T-cell (primary cell): ENCODE measurements at regions not wholly inside any gene's neighbourhood (a gene's known extent, or its start where the extent isn't known, plus 50 kb on each side); places are given as distances from the start of the nearest gene placed in this dataset.
"Not testable (repeated sequence)": the region's sequence is repeated elsewhere in the genome, so short reads cannot be mapped to it uniquely, and the experiment has no call there.

Experiments
- ATAC-seq, 4 experiments: fragments of 200-7000 bp in 3 of 4; fragments of 150-1000 bp in 1 of 4; cut with Tn5 transposase; replicated peaks in 1 of 4; 1 replicate in 3 of 4; 2 replicates in 1 of 4; pipeline ENCODE4 v1.10.0; 2021; ENCODE audit warnings: moderate library complexity in 3 of 4, mild to moderate bottlenecking in 2 of 4, moderate number of reproducible peaks in 1 of 4
- CTCF ChIA-PET, 2 donors: fragments of 300-600 bp; sonication (Branson Sonifier 250); formaldehyde crosslinking; loops; one replicate each; lab custom pipeline; 2022; ENCODE audit warnings: antibody characterized with exemption in 2 of 2; lab: Charles Lee
- POLR2A ChIA-PET, 2 donors: fragments of 300-600 bp; sonication (Branson Sonifier 250); formaldehyde crosslinking; loops; one replicate each; lab custom pipeline; 2022; ENCODE audit warnings: antibody characterized with exemption in 2 of 2; lab: Charles Lee
- DNase-seq, 35 experiments: peaks; one replicate each; pipeline versions ENCODE4 v3.0.0 to v3.0.0-alpha.2; 2013 to 2023
- H3K27ac ChIP-seq: one replicate; pipeline ENCODE4 v1.5.1; 2013; ENCODE audit warnings: low read length
- H3K27me3 ChIP-seq, 2 experiments: replicated peaks in 1 of 2; 1 replicate in 1 of 2; 2 replicates in 1 of 2; pipeline versions ENCODE4 v1.6.1 to v1.7.0; 2013; ENCODE audit warnings: low read length in 1 of 2, mixed read lengths in 1 of 2; ENCODE audit not compliant: control insufficient read depth in 2 of 2, insufficient read depth in 2 of 2; ENCODE audit errors: extremely low read depth in 1 of 2
- H3K36me3 ChIP-seq, 2 donors: 1 replicate in 1 of 2; 2 replicates in 1 of 2; pipeline versions ENCODE4 v1.6.1 to v1.7.0; 2013; ENCODE audit warnings: low read length in 1 of 2; ENCODE audit not compliant: control insufficient read depth in 2 of 2, insufficient read depth in 1 of 2; ENCODE audit errors: extremely low read depth in 1 of 2
- H3K4me1 ChIP-seq, 2 experiments: 1 replicate in 1 of 2; 2 replicates in 1 of 2; pipeline versions ENCODE4 v1.6.1 to v1.7.0; 2013; ENCODE audit warnings: low read length in 2 of 2, mixed read lengths in 1 of 2; ENCODE audit not compliant: insufficient read depth in 2 of 2, control insufficient read depth in 1 of 2; ENCODE audit errors: extremely low read depth in 1 of 2
- H3K4me3 ChIP-seq, 2 donors: 1 replicate in 1 of 2; 2 replicates in 1 of 2; pipeline versions ENCODE4 v1.5.1 to v1.7.0; 2013; ENCODE audit warnings: mild to moderate bottlenecking in 2 of 2, low read length in 1 of 2, moderate library complexity in 1 of 2; ENCODE audit not compliant: control insufficient read depth in 1 of 2; ENCODE audit errors: extremely low read depth in 1 of 2
- H3K9me3 ChIP-seq: 2 replicates; pipeline ENCODE4 v1.7.0; 2013
- H3K27ac Mint-ChIP-seq, 2 donors: one replicate each; pipeline ENCODE4 v1.8.0; 2020 to 2021; ENCODE audit warnings: mild to moderate bottlenecking in 2 of 2, mixed read lengths in 2 of 2
- H3K27me3 Mint-ChIP-seq, 2 donors: one replicate each; pipeline ENCODE4 v1.8.0; 2021 to 2022; ENCODE audit warnings: mixed read lengths in 2 of 2
- H3K36me3 Mint-ChIP-seq: one replicate; pipeline ENCODE4 v1.8.0; 2021; ENCODE audit warnings: mixed read lengths
- H3K4me1 Mint-ChIP-seq, 3 donors: one replicate each; pipeline ENCODE4 v1.8.0; 2020 to 2022; ENCODE audit warnings: mixed read lengths in 3 of 3, mild to moderate bottlenecking in 1 of 3
- H3K4me3 Mint-ChIP-seq, 3 donors: one replicate each; pipeline ENCODE4 v1.8.0; 2020 to 2022; ENCODE audit warnings: mild to moderate bottlenecking in 3 of 3, mixed read lengths in 3 of 3, moderate library complexity in 3 of 3
- H3K9me3 Mint-ChIP-seq, 3 donors: one replicate each; pipeline ENCODE4 v1.8.0; 2020 to 2022; ENCODE audit warnings: mixed read lengths in 3 of 3
- WGBS: methylation state at CpG from one replicate; pipeline ENCODE4 v1.1.5; 2013; ENCODE audit warnings: missing lambda C conversion rate; ENCODE audit not compliant: insufficient coverage; 5-methylcytosine and 5-hydroxymethylcytosine counted together

DNA sequence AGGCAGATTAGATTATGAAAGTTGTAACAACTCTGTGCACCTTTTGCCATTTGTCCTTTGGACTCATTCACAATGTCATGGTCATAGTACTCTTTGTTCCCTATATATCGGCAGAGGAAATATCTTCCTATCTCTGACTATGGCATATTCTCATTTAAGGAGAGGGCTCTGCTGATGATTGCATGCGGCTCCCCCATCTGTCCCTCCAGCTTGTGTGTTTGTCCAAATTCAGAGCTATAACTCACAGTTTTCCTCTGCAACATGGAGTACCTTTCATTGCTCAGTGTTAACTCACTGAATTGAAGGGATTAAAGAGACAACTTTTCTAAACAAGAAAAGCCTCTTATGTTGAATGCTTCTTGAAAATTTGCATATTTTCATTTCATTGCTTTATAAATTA lies 145.5 kb downstream of the OTUD1 start:
- no peak overlapping the region for H3K27ac ChIP-seq
- CTCF ChIA-PET, result no interaction called here
- no peaks in the 10 kb centered on the region for H3K36me3 ChIP-seq
- DNase-seq, result no peak
- H3K36me3 Mint-ChIP-seq, result no peaks in the 10 kb centered on the region
- no peak overlapping the region for H3K4me3 ChIP-seq
- H3K4me1 ChIP-seq, result no peaks in the 10 kb centered on the region
- ATAC-seq, result no peak
- POLR2A ChIA-PET, result no interaction called here
- 86% methylated on average over 1 of the region's 2 CpGs for WGBS
- no peaks in the 10 kb centered on the region for H3K9me3 ChIP-seq
- peaks cover 0 to 4% (median 1%) of the 10 kb centered on the region in 3 donors for H3K9me3 Mint-ChIP-seq
- H3K27me3 Mint-ChIP-seq, result peaks cover 0 to 1% of the 10 kb centered on the region in 2 donors
- no peaks in the 10 kb centered on the region for H3K4me1 Mint-ChIP-seq
- no peak overlapping the region for H3K27ac Mint-ChIP-seq
- no peak overlapping the region for H3K4me3 Mint-ChIP-seq
- H3K27me3 ChIP-seq, result no peaks in the 10 kb centered on the region

GRCh38 chr10:23585186-23585585 lies 146.3 kb downstream of the OTUD1 start:
- H3K36me3 Mint-ChIP-seq, result no peaks in the 10 kb centered on the region
- H3K9me3 ChIP-seq, result no peaks in the 10 kb centered on the region
- no peaks in the 10 kb centered on the region for H3K4me1 Mint-ChIP-seq
- ATAC-seq (no peak), DNase-seq (no peak)
- no peaks in the 10 kb centered on the region for H3K4me1 ChIP-seq
- ChIA-PET CTCF (no interaction called here), POLR2A (no interaction called here)
- H3K27ac ChIP-seq, result no peak overlapping the region
- no peak overlapping the region for H3K27ac Mint-ChIP-seq
- no peaks in the 10 kb centered on the region for H3K36me3 ChIP-seq
- peaks cover 0 to 4% (median 1%) of the 10 kb centered on the region in 3 donors for H3K9me3 Mint-ChIP-seq
- no peaks in the 10 kb centered on the region for H3K27me3 Mint-ChIP-seq
- WGBS, result no CpG with 5 or more reads among the region's 1 CpG
- no peak overlapping the region for H3K4me3 ChIP-seq
- no peaks in the 10 kb centered on the region for H3K27me3 ChIP-seq
- H3K4me3 Mint-ChIP-seq, result no peak overlapping the region

DNA sequence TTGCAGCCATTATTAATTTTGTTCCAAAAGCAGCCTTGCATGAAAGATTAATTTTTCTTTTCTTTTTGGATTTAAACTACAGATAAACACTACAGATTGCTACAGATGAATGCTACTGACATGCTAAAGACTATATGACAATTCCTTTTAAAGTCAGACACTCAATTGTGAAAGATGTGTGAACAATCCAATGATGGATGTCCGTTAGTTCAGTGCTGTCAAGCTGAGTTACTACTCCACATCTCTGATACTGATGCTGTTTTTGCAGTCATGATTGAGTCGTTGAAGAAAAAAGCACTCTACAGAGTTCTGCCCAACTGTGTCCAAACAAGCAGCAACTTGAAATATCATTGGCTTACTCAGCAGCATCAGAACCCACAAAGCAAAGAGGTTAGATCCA lies 146.8 kb downstream of the OTUD1 start:
- Mint-ChIP-seq H3K4me3 (no peak overlapping the region), H3K9me3 (peaks cover 0 to 4% (median 1%) of the 10 kb centered on the region in 3 donors), H3K27me3 (no peaks in the 10 kb centered on the region), H3K36me3 (no peaks in the 10 kb centered on the region), H3K4me1 (no peaks in the 10 kb centered on the region), H3K27ac (no peak overlapping the region)
- Histone ChIP-seq H3K9me3 (no peaks in the 10 kb centered on the region), H3K27me3 (no peaks in the 10 kb centered on the region), H3K36me3 (no peaks in the 10 kb centered on the region), H3K4me3 (no peak overlapping the region), H3K4me1 (no peaks in the 10 kb centered on the region), H3K27ac (no peak overlapping the region)
- ChIA-PET POLR2A (no interaction called here), CTCF (no interaction called here)
- 60% methylated on average over 1 of the region's 2 CpGs for WGBS
- ATAC-seq (no peak), DNase-seq (no peak)

DNA sequence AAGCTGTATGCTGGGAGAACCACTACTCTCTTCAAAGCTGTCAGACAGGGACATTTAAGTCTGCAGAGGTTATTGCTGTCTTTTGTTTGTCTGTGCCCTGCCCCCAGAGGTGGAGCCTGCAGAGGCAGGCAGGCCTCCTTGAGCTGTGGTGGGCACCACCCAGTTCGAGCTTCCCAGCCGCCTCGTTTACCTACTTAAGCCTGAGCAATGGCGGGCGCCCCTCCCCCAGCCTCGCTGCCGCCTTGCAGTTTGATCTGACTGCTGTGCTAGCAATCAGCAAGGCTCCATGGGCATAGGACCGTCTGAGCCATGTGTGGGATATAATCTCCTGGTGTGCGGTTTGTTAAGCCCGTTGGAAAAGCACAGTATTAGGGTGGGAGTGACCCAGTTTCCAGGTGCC lies 156.4 kb downstream of the OTUD1 start:
- H3K4me1 ChIP-seq, H3K4me3 ChIP-seq, POLR2A ChIA-PET, H3K4me3 Mint-ChIP-seq, H3K27me3 Mint-ChIP-seq, H3K4me1 Mint-ChIP-seq, H3K9me3 ChIP-seq, H3K36me3 Mint-ChIP-seq, DNase-seq, H3K27ac ChIP-seq, CTCF ChIA-PET, ATAC-seq, H3K36me3 ChIP-seq, H3K27ac Mint-ChIP-seq, H3K27me3 ChIP-seq: not testable (repeated sequence)
- 88% methylated on average over 7 of the region's 10 CpGs for WGBS
- H3K9me3 Mint-ChIP-seq, result peaks cover 7 to 29% (median 27%) of the 10 kb centered on the region in 3 donors

- 56% methylated on average over 2 of the region's 2 CpGs for WGBS
- Histone ChIP-seq H3K27me3 (peaks cover 0 to 2% of the 10 kb centered on the region in 2 experiments), H3K27ac (no peak overlapping the region), H3K4me3 (no peak overlapping the region), H3K4me1 (no peaks in the 10 kb centered on the region), H3K9me3 (no peaks in the 10 kb centered on the region), H3K36me3 (no peaks in the 10 kb centered on the region)
- ATAC-seq, result no peak
- DNase-seq, result no peak
- no peak overlapping the region for H3K27ac Mint-ChIP-seq
- CTCF ChIA-PET, result no interaction called here
- POLR2A ChIA-PET, result no interaction called here
- H3K27me3 Mint-ChIP-seq, result no peaks in the 10 kb centered on the region
- H3K9me3 Mint-ChIP-seq, result no peaks in the 10 kb centered on the region
- H3K36me3 Mint-ChIP-seq, result no peaks in the 10 kb centered on the region
- H3K4me1 Mint-ChIP-seq, result no peaks in the 10 kb centered on the region
- no peak overlapping the region for H3K4me3 Mint-ChIP-seq
Observed at GRCh38 chr10:23604613-23605012, 165.7 kb downstream of the OTUD1 start.

- no peaks in the 10 kb centered on the region for H3K9me3 Mint-ChIP-seq
- no peak overlapping the region for H3K27ac Mint-ChIP-seq
- ChIA-PET POLR2A (no interaction called here), CTCF (interaction anchor here (0.6 to 0.7 kb wide), 2 partner anchors 39 to 447 kb away, joined by 3 read pairs; no protein-coding TSS in a partner anchor)
- peaks cover 0 to 2% of the 10 kb centered on the region in 2 experiments for H3K27me3 ChIP-seq
- no peaks in the 10 kb centered on the region for H3K27me3 Mint-ChIP-seq
- no peak overlapping the region for H3K4me3 Mint-ChIP-seq
- H3K4me1 Mint-ChIP-seq, result no peaks in the 10 kb centered on the region
- no peaks in the 10 kb centered on the region for H3K36me3 ChIP-seq
- H3K36me3 Mint-ChIP-seq, result no peaks in the 10 kb centered on the region
- ATAC-seq (no peak), DNase-seq (no peak)
- no peak overlapping the region for H3K4me3 ChIP-seq
- H3K27ac ChIP-seq, result no peak overlapping the region
- no peaks in the 10 kb centered on the region for H3K4me1 ChIP-seq
- no peaks in the 10 kb centered on the region for H3K9me3 ChIP-seq
- WGBS, result no CpG with 5 or more reads among the region's 7 CpGs
Observed at GRCh38 chr10:23606456-23606855, 167.6 kb downstream of the OTUD1 start.

GRCh38 chr10:23608926-23609325 lies 170.1 kb downstream of the OTUD1 start:
- Mint-ChIP-seq H3K4me1 (no peaks in the 10 kb centered on the region), H3K9me3 (no peaks in the 10 kb centered on the region), H3K36me3 (no peaks in the 10 kb centered on the region), H3K27ac (no peak overlapping the region), H3K27me3 (no peaks in the 10 kb centered on the region), H3K4me3 (no peak overlapping the region)
- Histone ChIP-seq H3K9me3 (no peaks in the 10 kb centered on the region), H3K27me3 (peaks cover 0 to 2% of the 10 kb centered on the region in 2 experiments), H3K27ac (no peak overlapping the region), H3K4me1 (no peaks in the 10 kb centered on the region), H3K36me3 (no peaks in the 10 kb centered on the region), H3K4me3 (no peak overlapping the region)
- no peak for ATAC-seq
- DNase-seq, result no peak
- 87% methylated on average over 6 of the region's 7 CpGs for WGBS
- ChIA-PET CTCF (no interaction called here), POLR2A (no interaction called here)
